ENCODE measurements at regions not wholly inside any gene's neighbourhood (a gene's known extent, or its start where the extent isn't known, plus 50 kb on each side); places are given as distances from the start of the nearest gene placed in this dataset.
"Not testable (repeated sequence)": the region's sequence is repeated elsewhere in the genome, so short reads cannot be mapped to it uniquely, and the experiment has no call there.

- TF ChIP-seq POLR2A (IDR thresholded peaks at IDR 0.05), result no peak
- TF ChIP-seq, protein P1, sequence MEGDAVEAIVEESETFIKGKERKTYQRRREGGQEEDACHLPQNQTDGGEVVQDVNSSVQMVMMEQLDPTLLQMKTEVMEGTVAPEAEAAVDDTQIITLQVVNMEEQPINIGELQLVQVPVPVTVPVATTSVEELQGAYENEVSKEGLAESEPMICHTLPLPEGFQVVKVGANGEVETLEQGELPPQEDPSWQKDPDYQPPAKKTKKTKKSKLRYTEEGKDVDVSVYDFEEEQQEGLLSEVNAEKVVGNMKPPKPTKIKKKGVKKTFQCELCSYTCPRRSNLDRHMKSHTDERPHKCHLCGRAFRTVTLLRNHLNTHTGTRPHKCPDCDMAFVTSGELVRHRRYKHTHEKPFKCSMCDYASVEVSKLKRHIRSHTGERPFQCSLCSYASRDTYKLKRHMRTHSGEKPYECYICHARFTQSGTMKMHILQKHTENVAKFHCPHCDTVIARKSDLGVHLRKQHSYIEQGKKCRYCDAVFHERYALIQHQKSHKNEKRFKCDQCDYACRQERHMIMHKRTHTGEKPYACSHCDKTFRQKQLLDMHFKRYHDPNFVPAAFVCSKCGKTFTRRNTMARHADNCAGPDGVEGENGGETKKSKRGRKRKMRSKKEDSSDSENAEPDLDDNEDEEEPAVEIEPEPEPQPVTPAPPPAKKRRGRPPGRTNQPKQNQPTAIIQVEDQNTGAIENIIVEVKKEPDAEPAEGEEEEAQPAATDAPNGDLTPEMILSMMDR (IDR thresholded peaks at IDR 0.05), result no peak
- no peak for ATAC-seq
- H3K27me3 ChIP-seq, result no peaks in the 10 kb centered on the region
- no peaks in the 10 kb centered on the region for H3K36me3 ChIP-seq (replicated peaks in 1 of 2; ENCODE audit: insufficient read depth in 1 of 2, low read depth in 2 of 2)
- peak overlapping the region in 1 of 4 donors; percentile 66 for H3K27ac ChIP-seq
- DNase-seq, result no peak
- H3K4me1 ChIP-seq, result peaks cover 76% of the 10 kb centered on the region
- no peaks in the 10 kb centered on the region for H3K9me3 ChIP-seq
- WGBS, 2 donors, result 54 to 60% methylated on average over 5 of the region's 5 CpGs
- intact Hi-C loops (cut with DNase I), result no loop called here
- H3K4me3 ChIP-seq, result no peak overlapping the region
Observed at GRCh38 chr9:717722-718121, 123.8 kb upstream of the DMRT1 start.

DNA sequence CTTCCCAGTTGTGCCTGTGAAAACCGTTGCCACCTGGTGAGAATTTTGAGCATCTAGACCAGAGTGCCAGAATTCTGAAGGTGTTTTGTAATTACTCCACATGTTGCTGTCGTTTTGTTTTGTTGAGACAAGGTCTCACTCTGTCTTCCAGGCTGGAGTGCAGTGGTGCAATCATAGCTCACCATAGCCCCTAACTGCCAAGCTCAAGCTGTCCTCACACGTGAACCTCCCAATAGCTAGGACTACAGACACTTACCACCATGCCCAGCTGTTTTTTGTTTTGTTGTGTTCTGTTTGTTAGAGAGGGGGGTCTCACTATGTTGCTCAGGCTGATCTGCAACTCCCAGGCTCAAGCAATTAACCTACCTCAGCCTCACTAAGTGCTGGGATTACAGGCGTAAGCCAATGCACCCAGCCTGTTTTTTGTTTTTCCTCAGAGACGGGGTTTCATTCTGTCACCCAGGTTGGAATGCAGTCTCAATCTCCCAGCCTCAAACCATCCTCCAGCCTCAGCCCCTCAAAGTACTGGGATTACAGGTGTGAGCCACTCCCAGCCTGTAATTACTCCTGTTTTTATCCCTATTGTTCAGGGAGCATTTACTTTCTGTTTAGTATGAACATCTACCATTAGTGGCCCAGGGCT, 121.1 kb upstream of the DMRT1 start:
- Histone ChIP-seq H3K4me1 (peaks cover 49% of the 10 kb centered on the region), H3K27ac (no peak overlapping the region), H3K4me3 (no peak overlapping the region), H3K9me3 (no peaks in the 10 kb centered on the region), H3K27me3 (no peaks in the 10 kb centered on the region), H3K36me3 (replicated peaks in 1 of 2; ENCODE audit: insufficient read depth in 1 of 2, low read depth in 2 of 2) (no peaks in the 10 kb centered on the region)
- no peak for TF ChIP-seq POLR2A (IDR thresholded peaks at IDR 0.05)
- TF ChIP-seq, protein P1 (IDR thresholded peaks at IDR 0.05), result no peak
- intact Hi-C loops (cut with DNase I), result no loop called here
- no peak for DNase-seq
- no peak for ATAC-seq
- 68 to 69% methylated on average over 5 of the region's 5 CpGs for WGBS, 2 donors

- H3K27me3 ChIP-seq, result no peaks in the 10 kb centered on the region
- no peak overlapping the region for H3K4me3 ChIP-seq
- no peaks in the 10 kb centered on the region for H3K36me3 ChIP-seq (replicated peaks in 1 of 2; ENCODE audit: insufficient read depth in 1 of 2, low read depth in 2 of 2)
- H3K4me1 ChIP-seq, result peaks cover 40% of the 10 kb centered on the region
- no peak for TF ChIP-seq POLR2A (IDR thresholded peaks at IDR 0.05)
- TF ChIP-seq, protein P1 (IDR thresholded peaks at IDR 0.05), result no peak
- whole genome bisulfite sequencing, 2 donors, result 83 to 85% methylated on average over 7 of the region's 7 CpGs
- H3K27ac ChIP-seq, result no peak overlapping the region
- no peak for ATAC-seq
- DNase-seq, result no peak
- intact Hi-C loops (cut with DNase I), result no loop called here
- no peaks in the 10 kb centered on the region for H3K9me3 ChIP-seq
Observed at GRCh38 chr9:722388-722980, 119.0 kb upstream of the DMRT1 start.

DNA sequence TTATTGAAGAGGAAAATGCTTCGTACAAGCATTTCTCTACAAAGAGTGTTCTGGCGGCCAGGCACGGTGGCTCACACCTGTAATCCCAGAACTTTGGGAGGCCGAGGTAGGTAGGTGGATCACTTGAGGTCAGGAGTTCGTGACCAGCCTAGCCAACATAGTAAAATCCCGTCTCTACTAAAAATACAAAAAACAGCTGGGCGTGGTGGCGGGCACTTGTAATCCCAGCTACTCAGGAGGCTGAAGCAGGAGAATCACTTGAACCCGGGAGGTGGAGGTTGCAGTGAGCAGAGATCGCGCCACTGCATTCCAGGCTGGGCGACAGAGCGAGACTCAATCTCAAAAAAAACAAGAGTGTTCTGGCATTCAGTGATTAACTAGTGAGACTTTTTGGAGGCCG, 117.0 kb upstream of the DMRT1 start:
- intact Hi-C loops (cut with DNase I); ATAC-seq; H3K9me3 ChIP-seq; H3K36me3 ChIP-seq (replicated peaks in 1 of 2; ENCODE audit: insufficient read depth in 1 of 2, low read depth in 2 of 2); H3K4me3 ChIP-seq; H3K27me3 ChIP-seq; DNase-seq: not testable (repeated sequence)
- WGBS, 2 donors, result 87 to 88% methylated on average over 14 of the region's 14 CpGs
- Histone ChIP-seq H3K4me1 (peaks cover 43% of the 10 kb centered on the region), H3K27ac (peak overlapping the region in 2 of 4 donors; percentile 2 to 32)

DNA sequence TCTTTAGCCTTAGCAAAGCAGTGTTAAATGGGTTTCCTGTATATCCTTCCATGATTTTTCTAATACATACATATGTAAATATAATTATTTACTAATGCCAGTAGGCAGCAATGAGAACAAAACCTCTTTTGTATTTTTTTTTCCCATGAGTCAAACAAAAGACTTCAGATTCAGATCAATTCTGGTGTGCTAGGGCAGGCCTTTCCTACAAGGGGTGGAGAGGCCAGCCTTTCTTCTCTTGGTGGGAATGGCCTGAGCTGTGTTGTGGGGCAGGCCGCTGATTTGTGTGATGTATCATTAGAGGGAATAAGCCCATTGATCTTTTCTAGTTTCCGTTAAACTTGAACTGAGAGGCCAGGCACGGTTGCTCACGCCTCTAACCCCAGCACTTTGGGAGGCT, 115.5 kb upstream of the DMRT1 start:
- Histone ChIP-seq H3K9me3 (no peaks in the 10 kb centered on the region), H3K36me3 (replicated peaks in 1 of 2; ENCODE audit: insufficient read depth in 1 of 2, low read depth in 2 of 2) (peaks cover 0 to 2% of the 10 kb centered on the region in 2 donors), H3K4me1 (peaks cover 32% of the 10 kb centered on the region), H3K27ac (peak overlapping the region in 3 of 4 donors; percentile 26 to 52 (median 34)), H3K4me3 (no peak overlapping the region), H3K27me3 (no peaks in the 10 kb centered on the region)
- WGBS, 2 donors, result 79 to 80% methylated on average over 2 to 4 of the region's 4 CpGs
- intact Hi-C loops (cut with DNase I), result no loop called here
- no peak for DNase-seq
- peak; percentile 37 for ATAC-seq
- TF ChIP-seq, protein P1 (IDR thresholded peaks at IDR 0.05), result no peak
- no peak for TF ChIP-seq POLR2A (IDR thresholded peaks at IDR 0.05)

Data from body of pancreas (tissue), 4 donors.